ENCODE measurements at regions not wholly inside any gene's neighbourhood (a gene's known extent, or its start where the extent isn't known, plus 50 kb on each side); places are given as distances from the start of the nearest gene placed in this dataset.

DNA sequence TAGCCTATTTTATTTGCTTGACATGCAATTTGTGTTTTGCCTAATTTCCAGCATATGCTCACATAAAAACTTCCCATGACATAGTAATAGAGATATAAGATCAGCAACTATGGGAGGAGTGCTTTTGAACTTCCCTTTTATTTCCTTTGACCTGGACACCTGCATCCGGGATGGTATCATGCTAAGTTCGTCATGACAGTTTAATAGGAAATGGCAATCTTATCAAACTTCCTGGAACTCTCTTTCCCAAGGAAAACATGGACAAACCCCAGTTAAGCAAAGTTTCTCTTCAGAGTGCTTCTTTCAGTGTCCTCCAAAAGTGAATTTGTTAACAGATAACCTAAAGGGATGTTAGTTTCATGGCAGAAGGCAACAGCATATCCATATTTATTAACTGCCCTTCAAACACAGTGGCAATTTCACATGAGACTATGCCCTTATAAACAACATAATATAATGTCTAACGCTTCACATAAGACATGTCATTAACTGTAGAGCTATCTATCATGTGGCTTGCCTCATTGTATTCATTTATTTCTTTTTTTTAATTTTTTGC lies 474.7 kb upstream of the SEMA3A start:
- no peak for TF ChIP-seq PPARA (CRISPR knock-in tag; IDR thresholded peaks at IDR 0.05; ENCODE audit: borderline replicate concordance)
- no peak for TF ChIP-seq ESRRG (CRISPR knock-in tag; IDR thresholded peaks at IDR 0.05)
- TF ChIP-seq, protein P1, sequence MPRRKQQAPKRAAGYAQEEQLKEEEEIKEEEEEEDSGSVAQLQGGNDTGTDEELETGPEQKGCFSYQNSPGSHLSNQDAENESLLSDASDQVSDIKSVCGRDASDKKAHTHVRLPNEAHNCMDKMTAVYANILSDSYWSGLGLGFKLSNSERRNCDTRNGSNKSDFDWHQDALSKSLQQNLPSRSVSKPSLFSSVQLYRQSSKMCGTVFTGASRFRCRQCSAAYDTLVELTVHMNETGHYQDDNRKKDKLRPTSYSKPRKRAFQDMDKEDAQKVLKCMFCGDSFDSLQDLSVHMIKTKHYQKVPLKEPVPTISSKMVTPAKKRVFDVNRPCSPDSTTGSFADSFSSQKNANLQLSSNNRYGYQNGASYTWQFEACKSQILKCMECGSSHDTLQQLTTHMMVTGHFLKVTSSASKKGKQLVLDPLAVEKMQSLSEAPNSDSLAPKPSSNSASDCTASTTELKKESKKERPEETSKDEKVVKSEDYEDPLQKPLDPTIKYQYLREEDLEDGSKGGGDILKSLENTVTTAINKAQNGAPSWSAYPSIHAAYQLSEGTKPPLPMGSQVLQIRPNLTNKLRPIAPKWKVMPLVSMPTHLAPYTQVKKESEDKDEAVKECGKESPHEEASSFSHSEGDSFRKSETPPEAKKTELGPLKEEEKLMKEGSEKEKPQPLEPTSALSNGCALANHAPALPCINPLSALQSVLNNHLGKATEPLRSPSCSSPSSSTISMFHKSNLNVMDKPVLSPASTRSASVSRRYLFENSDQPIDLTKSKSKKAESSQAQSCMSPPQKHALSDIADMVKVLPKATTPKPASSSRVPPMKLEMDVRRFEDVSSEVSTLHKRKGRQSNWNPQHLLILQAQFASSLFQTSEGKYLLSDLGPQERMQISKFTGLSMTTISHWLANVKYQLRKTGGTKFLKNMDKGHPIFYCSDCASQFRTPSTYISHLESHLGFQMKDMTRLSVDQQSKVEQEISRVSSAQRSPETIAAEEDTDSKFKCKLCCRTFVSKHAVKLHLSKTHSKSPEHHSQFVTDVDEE (CRISPR knock-in tag; IDR thresholded peaks at IDR 0.05): no peak
- TF ChIP-seq, protein P2, sequence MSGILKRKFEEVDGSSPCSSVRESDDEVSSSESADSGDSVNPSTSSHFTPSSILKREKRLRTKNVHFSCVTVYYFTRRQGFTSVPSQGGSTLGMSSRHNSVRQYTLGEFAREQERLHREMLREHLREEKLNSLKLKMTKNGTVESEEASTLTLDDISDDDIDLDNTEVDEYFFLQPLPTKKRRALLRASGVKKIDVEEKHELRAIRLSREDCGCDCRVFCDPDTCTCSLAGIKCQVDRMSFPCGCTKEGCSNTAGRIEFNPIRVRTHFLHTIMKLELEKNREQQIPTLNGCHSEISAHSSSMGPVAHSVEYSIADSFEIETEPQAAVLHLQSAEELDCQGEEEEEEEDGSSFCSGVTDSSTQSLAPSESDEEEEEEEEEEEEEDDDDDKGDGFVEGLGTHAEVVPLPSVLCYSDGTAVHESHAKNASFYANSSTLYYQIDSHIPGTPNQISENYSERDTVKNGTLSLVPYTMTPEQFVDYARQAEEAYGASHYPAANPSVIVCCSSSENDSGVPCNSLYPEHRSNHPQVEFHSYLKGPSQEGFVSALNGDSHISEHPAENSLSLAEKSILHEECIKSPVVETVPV (CRISPR knock-in tag; IDR thresholded peaks at IDR 0.05): no peak
- no peak for TF ChIP-seq ARNTL (CRISPR knock-in tag; IDR thresholded peaks at IDR 0.05; ENCODE audit: borderline replicate concordance, low read depth)
- TF ChIP-seq RARB (CRISPR knock-in tag; IDR thresholded peaks at IDR 0.05): no peak
- no peak for TF ChIP-seq ISL1 (CRISPR knock-in tag; IDR thresholded peaks at IDR 0.05)
- no peak for TF ChIP-seq GLIS3 (CRISPR knock-in tag; IDR thresholded peaks at IDR 0.05)
